HL-60 (cell line): ENCODE measurements at regions not wholly inside any gene's neighbourhood (a gene's known extent, or its start where the extent isn't known, plus 50 kb on each side); places are given as distances from the start of the nearest gene placed in this dataset.

Experiments used
- CTCF ChIP-seq: IDR thresholded peaks from one replicate; pipeline ENCODE4 v1.5.1; 2011; ENCODE audit warnings: low read length, control low read depth, inconsistent platforms; ENCODE audit not compliant: insufficient read depth
- POLR2AphosphoS5 ChIP-seq: IDR thresholded peaks from 2 replicates; pipeline ENCODE4 v1.6.1; 2012; ENCODE audit warnings: low read depth

- TF ChIP-seq CTCF (no peak), POLR2AphosphoS5 (no peak)
Measured at GRCh38 chr4:111014537-111014936, 391.7 kb upstream of the PITX2 start.
